C4-2B (cell line): ENCODE measurements at regions not wholly inside any gene's neighbourhood (a gene's known extent, or its start where the extent isn't known, plus 50 kb on each side); places are given as distances from the start of the nearest gene placed in this dataset.

Experiments used
- H3K27ac ChIP-seq: fragments of 450-650 bp; 2 replicates; pipeline ENCODE4 v1.5.1; 2017
- ZFX ChIP-seq: fragments of 450-650 bp; IDR thresholded peaks from 2 replicates; pipeline ENCODE4 v1.6.1; 2017
- TF ChIP-seq, protein P1 (sequence below): fragments of 450-650 bp; conservative IDR thresholded peaks from 2 replicates; pipeline ENCODE4 v1.5.1; 2017; ENCODE audit warnings: mild to moderate bottlenecking

DNA sequence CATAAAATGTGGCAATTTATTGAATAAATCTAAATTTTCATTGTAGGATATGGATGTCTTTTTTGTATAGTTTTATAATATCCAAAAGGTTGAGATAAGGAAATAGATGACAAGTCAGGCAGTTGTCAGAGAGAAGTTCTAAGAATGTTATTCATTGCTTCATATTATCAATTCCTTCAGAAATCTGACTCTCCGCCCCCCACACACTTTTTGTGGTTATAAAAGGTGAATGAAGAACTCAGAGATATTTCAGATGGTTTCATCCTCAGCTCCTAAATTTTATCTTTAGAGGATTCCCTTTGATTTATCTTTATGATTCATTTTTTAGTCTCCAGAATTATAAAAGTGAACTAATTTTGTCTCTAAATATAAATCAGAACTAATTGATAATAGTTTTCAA is 136.1 kb upstream of the NOX3 start:
- no peak overlapping the region for H3K27ac ChIP-seq
- no peak for TF ChIP-seq ZFX
- TF ChIP-seq, protein P1, sequence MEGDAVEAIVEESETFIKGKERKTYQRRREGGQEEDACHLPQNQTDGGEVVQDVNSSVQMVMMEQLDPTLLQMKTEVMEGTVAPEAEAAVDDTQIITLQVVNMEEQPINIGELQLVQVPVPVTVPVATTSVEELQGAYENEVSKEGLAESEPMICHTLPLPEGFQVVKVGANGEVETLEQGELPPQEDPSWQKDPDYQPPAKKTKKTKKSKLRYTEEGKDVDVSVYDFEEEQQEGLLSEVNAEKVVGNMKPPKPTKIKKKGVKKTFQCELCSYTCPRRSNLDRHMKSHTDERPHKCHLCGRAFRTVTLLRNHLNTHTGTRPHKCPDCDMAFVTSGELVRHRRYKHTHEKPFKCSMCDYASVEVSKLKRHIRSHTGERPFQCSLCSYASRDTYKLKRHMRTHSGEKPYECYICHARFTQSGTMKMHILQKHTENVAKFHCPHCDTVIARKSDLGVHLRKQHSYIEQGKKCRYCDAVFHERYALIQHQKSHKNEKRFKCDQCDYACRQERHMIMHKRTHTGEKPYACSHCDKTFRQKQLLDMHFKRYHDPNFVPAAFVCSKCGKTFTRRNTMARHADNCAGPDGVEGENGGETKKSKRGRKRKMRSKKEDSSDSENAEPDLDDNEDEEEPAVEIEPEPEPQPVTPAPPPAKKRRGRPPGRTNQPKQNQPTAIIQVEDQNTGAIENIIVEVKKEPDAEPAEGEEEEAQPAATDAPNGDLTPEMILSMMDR, result no peak

DNA sequence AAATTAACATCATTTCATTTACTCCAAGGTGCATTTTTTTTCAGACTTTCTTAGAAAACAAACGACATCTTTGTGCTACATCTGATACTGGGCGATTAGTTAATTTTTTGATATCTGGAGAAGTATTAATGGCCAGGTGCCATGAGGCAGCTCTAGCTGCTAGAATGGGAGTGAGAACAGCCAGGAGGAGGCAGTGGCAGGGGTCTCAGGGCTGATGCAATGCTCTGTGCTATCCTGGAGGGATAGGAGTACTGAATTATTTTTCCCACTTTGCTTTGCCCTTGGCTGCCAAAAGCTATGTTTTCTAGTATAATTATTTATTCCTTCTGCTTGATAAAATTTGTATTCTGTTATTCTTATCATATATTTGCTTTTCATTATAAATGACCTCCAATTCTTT is 133.6 kb upstream of the NOX3 start:
- H3K27ac ChIP-seq, result no peak overlapping the region
- no peak for TF ChIP-seq ZFX
- TF ChIP-seq, protein P1, result no peak

DNA sequence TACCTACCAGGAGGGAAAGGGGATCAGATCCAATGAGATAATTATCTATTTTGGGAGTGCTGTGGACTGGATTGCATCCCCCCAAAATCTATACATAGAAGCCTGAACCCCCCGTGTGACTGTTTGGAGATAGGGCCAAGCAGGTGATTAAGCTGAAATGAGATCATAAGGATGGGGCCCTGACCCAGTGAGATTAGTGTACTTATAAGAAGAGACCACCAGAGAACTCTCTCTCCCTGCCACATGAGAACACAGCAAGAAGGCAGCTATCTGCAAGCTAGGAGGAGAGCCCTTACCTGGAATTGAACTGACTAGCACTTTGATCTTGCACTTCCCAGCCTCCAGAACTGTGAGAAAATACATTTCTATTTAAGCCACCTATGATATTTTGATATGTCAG is 132.2 kb upstream of the NOX3 start:
- no peak overlapping the region for H3K27ac ChIP-seq
- TF ChIP-seq, protein P1, result no peak
- TF ChIP-seq ZFX, result no peak

DNA sequence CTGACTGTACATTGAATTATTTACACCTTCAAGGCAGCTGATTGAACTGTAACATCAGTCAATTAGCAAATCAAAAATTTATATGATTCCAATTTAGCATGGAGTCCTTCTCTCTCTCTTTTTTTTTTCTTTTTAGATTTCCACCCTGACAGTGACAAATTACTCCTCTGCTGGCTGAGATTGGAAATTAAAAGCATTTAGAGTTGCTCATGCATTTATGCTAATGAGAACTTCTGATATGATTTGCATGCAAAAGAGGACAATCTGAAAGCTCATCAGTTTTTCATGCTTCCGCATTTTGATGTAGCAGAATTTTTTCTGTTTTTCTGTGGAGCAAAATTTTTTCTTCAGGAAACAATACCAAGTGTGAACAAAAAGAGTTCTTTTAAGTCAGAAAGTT is 130.5 kb upstream of the NOX3 start:
- H3K27ac ChIP-seq, result no peak overlapping the region
- TF ChIP-seq ZFX, result no peak
- TF ChIP-seq, protein P1, result no peak

DNA sequence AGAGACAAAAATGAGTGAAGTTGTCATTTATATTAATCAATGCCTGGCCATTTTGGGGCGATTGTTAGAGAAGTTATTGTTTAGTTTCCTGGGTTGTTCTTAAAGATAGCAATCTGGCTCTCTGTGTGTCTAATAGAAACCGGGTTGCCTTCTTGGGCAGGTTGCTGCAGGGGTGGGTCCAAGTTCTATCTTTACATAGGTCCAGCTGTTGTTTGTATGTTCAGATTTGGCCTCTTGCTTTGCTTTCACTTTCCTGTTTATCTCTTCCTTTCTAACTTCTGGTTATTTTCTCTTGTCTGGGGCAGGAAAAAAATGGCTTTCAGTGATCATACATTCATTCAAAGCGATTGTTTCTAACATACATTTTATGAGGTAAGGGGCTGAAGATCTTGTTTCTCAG is 128.4 kb upstream of the NOX3 start:
- TF ChIP-seq, protein P1, result no peak
- TF ChIP-seq ZFX, result no peak
- no peak overlapping the region for H3K27ac ChIP-seq

DNA sequence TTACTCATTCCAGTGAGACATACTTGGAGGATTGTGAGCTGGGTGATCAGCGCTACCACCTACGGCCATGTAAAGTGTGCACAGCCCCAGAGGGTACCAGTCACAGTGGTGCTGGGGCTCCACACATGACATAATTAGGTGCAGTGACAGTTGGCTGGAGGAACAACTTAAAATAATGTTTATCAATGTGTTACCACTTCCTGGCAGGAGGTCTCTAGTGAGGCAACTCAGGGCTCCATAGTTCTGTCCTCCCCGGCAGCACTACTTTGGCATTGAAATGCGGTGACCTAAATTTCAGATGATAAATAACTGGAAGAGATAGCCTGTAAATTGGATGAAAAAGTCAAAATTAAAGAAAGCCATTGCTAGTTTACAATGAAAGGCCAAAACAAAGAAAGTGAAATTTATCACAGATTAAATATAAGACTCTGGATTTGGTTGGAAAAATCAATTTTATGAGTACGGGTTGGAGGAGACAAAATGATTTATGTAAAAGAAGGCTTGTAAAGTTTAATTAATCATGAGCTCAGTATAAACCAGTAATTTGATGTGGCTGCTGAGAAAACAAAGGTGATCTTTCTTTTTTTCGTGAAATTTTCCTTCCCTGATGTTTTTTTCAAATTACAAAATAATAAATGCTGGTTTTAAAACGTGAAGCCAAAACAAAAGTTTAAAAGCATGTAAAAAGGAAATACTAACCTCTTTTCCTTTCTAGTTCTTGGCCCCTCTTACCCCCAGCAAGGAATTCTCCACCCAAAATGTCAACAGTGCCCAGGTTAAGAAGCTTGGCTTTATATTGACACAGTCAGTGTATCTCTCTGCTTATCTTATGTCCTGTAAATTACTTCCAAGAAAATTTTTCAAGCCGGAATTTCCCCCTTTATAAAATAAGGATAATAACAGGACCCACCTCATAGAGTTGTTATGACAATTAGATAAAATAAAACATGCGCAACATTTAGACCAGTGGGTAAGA is 126.7 kb upstream of the NOX3 start:
- no peak overlapping the region for H3K27ac ChIP-seq
- TF ChIP-seq, protein P1, result no peak
- TF ChIP-seq ZFX, result no peak

DNA sequence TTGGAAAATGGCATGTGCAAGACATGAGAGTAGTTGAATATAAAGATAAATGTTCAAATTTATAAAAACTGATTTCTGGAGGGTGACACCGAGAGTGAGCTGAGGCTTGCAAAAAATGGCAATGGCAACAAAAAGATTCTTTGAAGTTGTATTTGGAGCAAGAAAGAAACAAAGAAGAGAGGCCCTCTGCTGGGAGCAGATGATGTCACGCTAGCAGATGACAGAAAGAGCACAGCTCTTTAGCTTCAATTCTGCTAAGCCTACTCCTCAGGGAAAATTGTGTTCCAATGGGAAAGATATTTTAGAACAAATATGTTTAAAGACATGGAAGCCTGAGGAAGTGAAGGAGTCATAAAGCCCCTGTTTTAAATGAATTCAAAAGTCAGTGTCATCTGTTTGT is 125.3 kb upstream of the NOX3 start:
- no peak overlapping the region for H3K27ac ChIP-seq
- TF ChIP-seq, protein P1, result 0 out of 2 replicates have a peak, but pooled peaks have one; percentile 7
- TF ChIP-seq ZFX, result no peak
